Fibroblast of skin of left quadriceps (primary cell): ENCODE measurements at regions not wholly inside any gene's neighbourhood (a gene's known extent, or its start where the extent isn't known, plus 50 kb on each side); places are given as distances from the start of the nearest gene placed in this dataset.
"Not testable (repeated sequence)": the region's sequence is repeated elsewhere in the genome, so short reads cannot be mapped to it uniquely, and the experiment has no call there.

Experiments used
- DNase-seq, 2 experiments: peaks; one replicate each; pipeline ENCODE4 v3.0.0-alpha.2; 2013; ENCODE audit warnings: low read depth in 2 of 2

- no peak for DNase-seq
Observed at GRCh38 chr2:16037808-16038457, 97.6 kb downstream of the MYCN start.

- no peak for DNase-seq
Observed at GRCh38 chr2:16036951-16037350, 96.6 kb downstream of the MYCN start.

- no peak for DNase-seq
Observed at GRCh38 chr2:16035747-16036745, 95.7 kb downstream of the MYCN start.

GRCh38 chr2:16034975-16035746, 94.8 kb downstream of the MYCN start:
- no peak for DNase-seq

GRCh38 chr2:16034151-16034974, 94.0 kb downstream of the MYCN start:
- DNase-seq, result no peak

- no peak for DNase-seq
Observed at GRCh38 chr2:16033032-16033293, 92.6 kb downstream of the MYCN start.

GRCh38 chr2:16032282-16033031, 92.1 kb downstream of the MYCN start:
- no peak for DNase-seq

- no peak for DNase-seq
Observed at GRCh38 chr2:16031848-16032159, 91.5 kb downstream of the MYCN start.

GRCh38 chr2:16031058-16031847, 90.9 kb downstream of the MYCN start:
- DNase-seq, result no peak

GRCh38 chr2:16030206-16031057, 90.1 kb downstream of the MYCN start:
- no peak for DNase-seq

- no peak for DNase-seq
Observed at GRCh38 chr2:16028644-16029043, 88.3 kb downstream of the MYCN start.

GRCh38 chr2:16026816-16027501, 86.6 kb downstream of the MYCN start:
- no peak for DNase-seq

- no peak for DNase-seq
Observed at GRCh38 chr2:16025876-16026640, 85.7 kb downstream of the MYCN start.

GRCh38 chr2:16025211-16025875, 85.0 kb downstream of the MYCN start:
- no peak for DNase-seq

- not testable (repeated sequence) for DNase-seq
Observed at GRCh38 chr2:16024628-16025027, 84.3 kb downstream of the MYCN start.

GRCh38 chr2:16023506-16024360, 83.4 kb downstream of the MYCN start:
- DNase-seq, result no peak
